NOMO-1 treated with DMSO at 0.1 percent for 48 hours (cell line): ENCODE measurements at regions not wholly inside any gene's neighbourhood (a gene's known extent, or its start where the extent isn't known, plus 50 kb on each side); places are given as distances from the start of the nearest gene placed in this dataset.

Experiments
- DNase-seq: peaks from one replicate; lab custom pipeline; 2025; ENCODE audit not compliant: unreplicated experiment; lab: John Stamatoyannopoulos, UW

GRCh38 chr7:46900312-46901263 lies 681.3 kb downstream of the TNS3 start:
- DNase-seq, result no peak

GRCh38 chr7:46897381-46897780 lies 684.5 kb downstream of the TNS3 start:
- DNase-seq, result no peak

- no peak for DNase-seq
Observed at GRCh38 chr7:46886669-46887374, 695.1 kb downstream of the TNS3 start.

- DNase-seq, result no peak
Observed at GRCh38 chr7:46885167-46885566, 696.7 kb downstream of the TNS3 start.

- DNase-seq, result no peak
Observed at GRCh38 chr7:46881507-46882127, 700.3 kb downstream of the TNS3 start.

GRCh38 chr7:46880508-46881196 lies 701.3 kb downstream of the TNS3 start:
- DNase-seq, result no peak

GRCh38 chr7:46879783-46880182 lies 702.1 kb downstream of the TNS3 start:
- no peak for DNase-seq

- no peak for DNase-seq
Observed at GRCh38 chr7:46871516-46871915, 710.4 kb downstream of the TNS3 start.

GRCh38 chr7:46864716-46865115 lies 717.2 kb downstream of the TNS3 start:
- DNase-seq, result no peak

GRCh38 chr7:46859963-46860475 lies 721.9 kb downstream of the TNS3 start:
- DNase-seq, result no peak

GRCh38 chr7:46855851-46856250 lies 726.1 kb downstream of the TNS3 start:
- DNase-seq, result no peak

- DNase-seq, result no peak
Observed at GRCh38 chr7:46854958-46855473, 726.9 kb downstream of the TNS3 start.

- no peak for DNase-seq
Observed at GRCh38 chr7:46853451-46853850, 728.5 kb downstream of the TNS3 start.

- no peak for DNase-seq
Observed at GRCh38 chr7:46852795-46853194, 729.1 kb downstream of the TNS3 start.

- no peak for DNase-seq
Observed at GRCh38 chr7:46850563-46851330, 731.2 kb downstream of the TNS3 start.

GRCh38 chr7:46848944-46849343 lies 733.0 kb downstream of the TNS3 start:
- DNase-seq, result no peak

- no peak for DNase-seq
Observed at GRCh38 chr7:46848311-46848710, 733.6 kb downstream of the TNS3 start.

GRCh38 chr7:46847126-46847525 lies 734.8 kb downstream of the TNS3 start:
- DNase-seq, result no peak

GRCh38 chr7:46844486-46844885 lies 737.4 kb downstream of the TNS3 start:
- DNase-seq, result no peak

- DNase-seq, result no peak
Observed at GRCh38 chr7:46841248-46841647, 740.7 kb downstream of the TNS3 start.
